ENCODE measurements at regions not wholly inside any gene's neighbourhood (a gene's known extent, or its start where the extent isn't known, plus 50 kb on each side); places are given as distances from the start of the nearest gene placed in this dataset.

GRCh38 chr2:36294316-36294721 is 61.3 kb upstream of the CRIM1 start:
- H3K27me3 ChIP-seq (ENCODE audit: control insufficient read depth in 2 of 2, insufficient read depth in 2 of 2, low read length in 2 of 2) = no peaks in the 10 kb centered on the region
- no peak overlapping the region for H2AFZ ChIP-seq (ENCODE audit: insufficient read depth, low read depth, low read length, poor library complexity, severe bottlenecking)
- intact Hi-C loops (cut with micrococcal nuclease) = no loop called here
- H3K4me3 ChIP-seq (replicated peaks in 1 of 3; ENCODE audit: low read depth in 2 of 3, low read length in 3 of 3) = no peak overlapping the region
- H3K4me2 ChIP-seq (replicated peaks; ENCODE audit: extremely low read depth, low read length, poor library complexity, severe bottlenecking) = no peak overlapping the region
- peaks cover 0 to 7% (median 3%) of the 10 kb centered on the region in 7 donors for H3K9me3 Mint-ChIP-seq
- H3K4me3 Mint-ChIP-seq = no peak overlapping the region
- H3K79me2 ChIP-seq (ENCODE audit: insufficient read depth, low read length) = no peaks in the 10 kb centered on the region
- H3K9ac ChIP-seq (ENCODE audit: insufficient read depth, low read length, poor library complexity, severe bottlenecking) = no peak overlapping the region
- no peak for DNase-seq
- H3K27ac ChIP-seq (ENCODE audit: low read depth in 1 of 2, low read length in 2 of 2) = no peak overlapping the region
- H3K4me1 ChIP-seq (ENCODE audit: control insufficient read depth in 1 of 2, insufficient read depth in 2 of 2, low read length in 2 of 2) = no peaks in the 10 kb centered on the region
- H4K20me1 ChIP-seq (ENCODE audit: insufficient read depth, low read length) = no peaks in the 10 kb centered on the region
- H3K27me3 Mint-ChIP-seq (ENCODE audit: low read depth in 3 of 3) = peaks cover 0 to 2% (median 1%) of the 10 kb centered on the region in 3 donors
- H3K36me3 ChIP-seq (replicated peaks in 1 of 2; ENCODE audit: control insufficient read depth in 1 of 2, insufficient read depth in 2 of 2, low read length in 2 of 2) = no peaks in the 10 kb centered on the region
- no peaks in the 10 kb centered on the region for H3K36me3 Mint-ChIP-seq
- no peaks in the 10 kb centered on the region for H3K9me3 ChIP-seq (replicated peaks in 1 of 2; ENCODE audit: control insufficient read depth in 1 of 2, insufficient read depth in 1 of 2, low read length in 2 of 2)
- TF ChIP-seq CTCF (IDR thresholded peaks at IDR 0.05) = no peak
- H3K27ac Mint-ChIP-seq = no peak overlapping the region
- H3K4me1 Mint-ChIP-seq = no peaks in the 10 kb centered on the region
- no CpG with 5 or more reads among the region's 3 CpGs for WGBS (ENCODE audit: insufficient coverage)

- H3K4me1 Mint-ChIP-seq = no peaks in the 10 kb centered on the region
- H3K36me3 Mint-ChIP-seq = no peaks in the 10 kb centered on the region
- Histone ChIP-seq H2AFZ (ENCODE audit: insufficient read depth, low read depth, low read length, poor library complexity, severe bottlenecking) (no peak overlapping the region), H3K4me2 (replicated peaks; ENCODE audit: extremely low read depth, low read length, poor library complexity, severe bottlenecking) (no peak overlapping the region), H3K27me3 (ENCODE audit: control insufficient read depth in 2 of 2, insufficient read depth in 2 of 2, low read length in 2 of 2) (no peaks in the 10 kb centered on the region), H3K79me2 (ENCODE audit: insufficient read depth, low read length) (no peaks in the 10 kb centered on the region), H3K9ac (ENCODE audit: insufficient read depth, low read length, poor library complexity, severe bottlenecking) (no peak overlapping the region), H3K36me3 (replicated peaks in 1 of 2; ENCODE audit: control insufficient read depth in 1 of 2, insufficient read depth in 2 of 2, low read length in 2 of 2) (no peaks in the 10 kb centered on the region), H3K9me3 (replicated peaks in 1 of 2; ENCODE audit: control insufficient read depth in 1 of 2, insufficient read depth in 1 of 2, low read length in 2 of 2) (no peaks in the 10 kb centered on the region), H3K27ac (ENCODE audit: low read depth in 1 of 2, low read length in 2 of 2) (no peak overlapping the region), H3K4me3 (replicated peaks in 1 of 3; ENCODE audit: low read depth in 2 of 3, low read length in 3 of 3) (no peak overlapping the region), H4K20me1 (ENCODE audit: insufficient read depth, low read length) (no peaks in the 10 kb centered on the region), H3K4me1 (ENCODE audit: control insufficient read depth in 1 of 2, insufficient read depth in 2 of 2, low read length in 2 of 2) (no peaks in the 10 kb centered on the region)
- no peak for TF ChIP-seq CTCF (IDR thresholded peaks at IDR 0.05)
- DNase-seq = no peak
- peaks cover 0 to 6% (median 0%) of the 10 kb centered on the region in 7 donors for H3K9me3 Mint-ChIP-seq
- 83% methylated on average over 1 of the region's 6 CpGs for WGBS (ENCODE audit: insufficient coverage)
- intact Hi-C loops (cut with micrococcal nuclease) = no loop called here
- H3K4me3 Mint-ChIP-seq = no peak overlapping the region
- peaks cover 0 to 2% (median 0%) of the 10 kb centered on the region in 3 donors for H3K27me3 Mint-ChIP-seq (ENCODE audit: low read depth in 3 of 3)
- no peak overlapping the region for H3K27ac Mint-ChIP-seq
Observed at GRCh38 chr2:36290306-36290856, 65.2 kb upstream of the CRIM1 start.

Data from CD14-positive monocyte (primary cell).